ENCODE measurements at regions not wholly inside any gene's neighbourhood (a gene's known extent, or its start where the extent isn't known, plus 50 kb on each side); places are given as distances from the start of the nearest gene placed in this dataset.

DNA sequence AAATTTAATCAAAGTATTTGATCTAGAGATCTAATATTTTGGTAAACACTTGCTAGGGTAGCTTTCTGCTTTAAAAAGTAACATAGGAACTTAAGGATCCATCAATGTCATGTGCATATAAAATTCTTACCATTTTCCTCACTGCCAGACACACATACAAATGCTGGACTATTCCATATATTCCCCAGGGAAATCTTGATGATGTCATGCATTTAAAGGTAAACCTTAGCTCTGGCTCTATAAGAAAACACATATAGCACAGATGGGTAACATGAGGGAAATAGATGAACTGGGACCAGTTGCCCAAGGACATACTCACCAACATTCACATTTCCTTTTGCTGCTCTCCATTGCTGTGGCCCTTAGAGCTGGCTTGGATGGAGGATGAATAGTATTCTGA is 79.1 kb upstream of the FMNL2 start:
- no peak for TF ChIP-seq POLR2AphosphoS5 (IDR thresholded peaks at IDR 0.05)
- no peak for TF ChIP-seq POLR2A (IDR thresholded peaks at IDR 0.05)
- TF ChIP-seq, protein P1, sequence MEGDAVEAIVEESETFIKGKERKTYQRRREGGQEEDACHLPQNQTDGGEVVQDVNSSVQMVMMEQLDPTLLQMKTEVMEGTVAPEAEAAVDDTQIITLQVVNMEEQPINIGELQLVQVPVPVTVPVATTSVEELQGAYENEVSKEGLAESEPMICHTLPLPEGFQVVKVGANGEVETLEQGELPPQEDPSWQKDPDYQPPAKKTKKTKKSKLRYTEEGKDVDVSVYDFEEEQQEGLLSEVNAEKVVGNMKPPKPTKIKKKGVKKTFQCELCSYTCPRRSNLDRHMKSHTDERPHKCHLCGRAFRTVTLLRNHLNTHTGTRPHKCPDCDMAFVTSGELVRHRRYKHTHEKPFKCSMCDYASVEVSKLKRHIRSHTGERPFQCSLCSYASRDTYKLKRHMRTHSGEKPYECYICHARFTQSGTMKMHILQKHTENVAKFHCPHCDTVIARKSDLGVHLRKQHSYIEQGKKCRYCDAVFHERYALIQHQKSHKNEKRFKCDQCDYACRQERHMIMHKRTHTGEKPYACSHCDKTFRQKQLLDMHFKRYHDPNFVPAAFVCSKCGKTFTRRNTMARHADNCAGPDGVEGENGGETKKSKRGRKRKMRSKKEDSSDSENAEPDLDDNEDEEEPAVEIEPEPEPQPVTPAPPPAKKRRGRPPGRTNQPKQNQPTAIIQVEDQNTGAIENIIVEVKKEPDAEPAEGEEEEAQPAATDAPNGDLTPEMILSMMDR (IDR thresholded peaks at IDR 0.05): no peak
